Testis (tissue), 2 donors: ENCODE measurements at regions not wholly inside any gene's neighbourhood (a gene's known extent, or its start where the extent isn't known, plus 50 kb on each side); places are given as distances from the start of the nearest gene placed in this dataset.

Source experiments
- DNase-seq: peaks from one replicate; pipeline ENCODE4 v3.0.0-alpha.2; 2019
- H3K27ac ChIP-seq, 2 donors: fragments of 200-600 bp; sonication (generic); one replicate each; pipeline ENCODE4 v1.5.1; 2019
- H3K27me3 ChIP-seq: fragments of 200-600 bp; sonication (generic); one replicate; pipeline ENCODE4 v1.5.1; 2019
- H3K36me3 ChIP-seq: fragments of 200-600 bp; sonication (generic); one replicate; pipeline ENCODE4 v1.5.1; 2017; ENCODE audit warnings: low read depth; ENCODE audit errors: missing control alignments
- H3K4me1 ChIP-seq: fragments of 200-600 bp; sonication (generic); one replicate; pipeline ENCODE4 v1.5.1; 2019
- H3K4me3 ChIP-seq, 2 donors: fragments of 200-600 bp; sonication (generic); one replicate each; pipeline ENCODE4 v1.5.1; 2017 to 2019
- H3K9me3 ChIP-seq: fragments of 200-600 bp; sonication (generic); one replicate; pipeline ENCODE4 v1.5.1; 2017
- CTCF ChIP-seq, 3 experiments: fragments of 450-650 bp in 2 of 3; fragments of 200-600 bp in 1 of 3; sonication (generic) in 1 of 3; IDR thresholded peaks; one replicate each; pipeline ENCODE4 v1.5.1; 2016 to 2019; ENCODE audit warnings: antibody characterized with exemption in 3 of 3, mild to moderate bottlenecking in 2 of 3, moderate library complexity in 1 of 3
- POLR2A ChIP-seq: fragments of 450-650 bp; IDR thresholded peaks from one replicate; pipeline ENCODE4 v1.6.1; 2017; ENCODE audit warnings: antibody characterized with exemption, mild to moderate bottlenecking, moderate library complexity
- WGBS, 2 donors: methylation state at CpG; one replicate each; pipeline ENCODE4 v1.1.5; 2018; 5-methylcytosine and 5-hydroxymethylcytosine counted together
- intact Hi-C: fragments of 100-400 bp; cut with DNase I; formaldehyde crosslinking; loops from one replicate; pipeline ENCODE4 v1.15.1; 2023; ENCODE audit warnings: low total_unique reads

DNA sequence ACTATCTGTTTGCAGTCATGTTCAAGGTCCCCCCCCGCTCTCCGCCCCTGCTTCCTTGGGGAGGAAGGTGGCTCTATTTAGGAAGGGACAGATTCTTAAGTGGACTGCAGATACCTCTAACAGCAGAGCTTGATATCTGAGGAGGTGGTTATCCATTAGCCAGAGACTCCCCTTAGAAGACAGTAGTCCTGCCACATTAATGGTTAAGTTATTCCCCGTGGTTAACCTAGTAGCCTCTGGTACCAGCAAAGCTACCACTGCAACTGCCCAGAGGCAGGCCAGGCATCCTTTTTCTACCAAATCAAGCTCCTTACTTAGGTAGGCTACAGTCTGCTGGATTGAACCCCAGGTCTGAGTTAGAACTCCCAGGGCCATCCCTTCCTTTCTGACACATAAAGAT is 162.1 kb upstream of the AVPR1A start:
- no peaks in the 10 kb centered on the region for H3K9me3 ChIP-seq
- TF ChIP-seq POLR2A (no peak), CTCF (IDR thresholded peaks at IDR 0.05) (no peak)
- intact Hi-C loops = no loop called here

GRCh38 chr12:63308671-63309070 is 157.7 kb upstream of the AVPR1A start:
- intact Hi-C loops = no loop called here
- Histone ChIP-seq H3K36me3 (no peaks in the 10 kb centered on the region), H3K9me3 (no peaks in the 10 kb centered on the region), H3K27ac (no peak overlapping the region), H3K27me3 (no peaks in the 10 kb centered on the region), H3K4me1 (no peaks in the 10 kb centered on the region), H3K4me3 (no peak overlapping the region)
- 71 to 76% methylated on average over 3 of the region's 3 CpGs for WGBS, 2 donors
- DNase-seq = no peak
- TF ChIP-seq CTCF (IDR thresholded peaks at IDR 0.05) (no peak), POLR2A (no peak)

More for the DNA sequence above, 162.1 kb upstream of the AVPR1A start:
- Histone ChIP-seq H3K4me3 (no peak overlapping the region), H3K27ac (no peak overlapping the region), H3K36me3 (no peaks in the 10 kb centered on the region), H3K27me3 (no peaks in the 10 kb centered on the region), H3K4me1 (no peaks in the 10 kb centered on the region)
- WGBS, 2 donors = 100% methylated on average over 3 of the region's 3 CpGs
- DNase-seq = no peak

DNA sequence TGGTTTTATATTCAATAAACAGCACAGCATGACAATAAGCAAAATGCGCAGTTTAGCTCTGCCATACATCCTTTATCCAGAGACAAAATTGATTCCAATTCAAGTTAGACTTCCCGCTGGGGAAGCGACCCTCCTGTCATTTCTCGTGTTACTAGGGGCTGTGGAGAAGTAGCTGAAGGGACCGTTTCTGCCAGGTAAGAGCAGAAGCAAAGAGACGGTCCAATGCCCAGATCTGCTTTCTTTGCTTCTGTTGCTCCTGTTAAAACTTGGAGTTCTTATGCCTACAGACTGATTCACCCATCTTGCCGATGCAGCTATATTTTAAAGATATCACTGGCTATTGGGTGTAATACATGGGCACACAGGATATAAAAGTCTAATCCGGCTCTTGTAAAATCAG is 156.8 kb upstream of the AVPR1A start:
- Histone ChIP-seq H3K9me3 (no peaks in the 10 kb centered on the region), H3K27me3 (no peaks in the 10 kb centered on the region), H3K4me3 (no peak overlapping the region), H3K36me3 (no peaks in the 10 kb centered on the region), H3K27ac (no peak overlapping the region), H3K4me1 (no peaks in the 10 kb centered on the region)
- DNase-seq = no peak
- TF ChIP-seq POLR2A (no peak), CTCF (IDR thresholded peaks at IDR 0.05) (no peak)
- WGBS, 2 donors = 82 to 87% methylated on average over 8 of the region's 8 CpGs
- intact Hi-C loops = no loop called here

GRCh38 chr12:63305901-63306875 is 155.2 kb upstream of the AVPR1A start:
- TF ChIP-seq CTCF (IDR thresholded peaks at IDR 0.05) (no peak), POLR2A (no peak)
- no peaks in the 10 kb centered on the region for H3K9me3 ChIP-seq
- 78 to 84% methylated on average over 14 of the region's 14 CpGs for WGBS, 2 donors
- no peak overlapping the region for H3K27ac ChIP-seq
- H3K36me3 ChIP-seq = no peaks in the 10 kb centered on the region
- intact Hi-C loops = no loop called here
- no peak for DNase-seq
- H3K4me3 ChIP-seq = no peak overlapping the region
- no peaks in the 10 kb centered on the region for H3K27me3 ChIP-seq
- no peaks in the 10 kb centered on the region for H3K4me1 ChIP-seq
